GM21360 (cell line): ENCODE measurements at regions not wholly inside any gene's neighbourhood (a gene's known extent, or its start where the extent isn't known, plus 50 kb on each side); places are given as distances from the start of the nearest gene placed in this dataset.
"Not testable (repeated sequence)": the region's sequence is repeated elsewhere in the genome, so short reads cannot be mapped to it uniquely, and the experiment has no call there.

Experiments
- ATAC-seq: cut with Tn5 transposase; IDR thresholded peaks from one replicate; pipeline ENCODE4 v1.9.1; 2021; ENCODE audit warnings: mild to moderate bottlenecking, moderate library complexity; ENCODE audit not compliant: unreplicated experiment

GRCh38 chr1:120544434-120544833 lies 129.6 kb downstream of the NBPF8 start:
- peak; percentile 57 for ATAC-seq

GRCh38 chr1:120550335-120550734 lies 135.5 kb downstream of the NBPF8 start:
- not testable (repeated sequence) for ATAC-seq

- not testable (repeated sequence) for ATAC-seq
Measured at GRCh38 chr1:120552190-120552589, 137.4 kb downstream of the NBPF8 start.

GRCh38 chr1:120557605-120558302 lies 142.9 kb downstream of the NBPF8 start:
- not testable (repeated sequence) for ATAC-seq

- peak; percentile 76 for ATAC-seq
Measured at GRCh38 chr1:120558303-120559060, 143.6 kb downstream of the NBPF8 start.

GRCh38 chr1:120561767-120562166 lies 146.9 kb downstream of the NBPF8 start:
- not testable (repeated sequence) for ATAC-seq

- not testable (repeated sequence) for ATAC-seq
Measured at GRCh38 chr1:120565396-120565795, 150.6 kb downstream of the NBPF8 start.

GRCh38 chr1:120567620-120568019 lies 152.8 kb downstream of the NBPF8 start:
- ATAC-seq, result not testable (repeated sequence)

GRCh38 chr1:120575201-120575600 lies 148.5 kb upstream of the NBPF26 start:
- not testable (repeated sequence) for ATAC-seq

GRCh38 chr1:120582135-120582534 lies 141.6 kb upstream of the NBPF26 start:
- not testable (repeated sequence) for ATAC-seq

- not testable (repeated sequence) for ATAC-seq
Measured at GRCh38 chr1:120586053-120586452, 137.7 kb upstream of the NBPF26 start.

GRCh38 chr1:120588811-120589210 lies 134.9 kb upstream of the NBPF26 start:
- not testable (repeated sequence) for ATAC-seq

GRCh38 chr1:120591774-120592173 lies 132.0 kb upstream of the NBPF26 start:
- not testable (repeated sequence) for ATAC-seq

GRCh38 chr1:120592943-120593342 lies 130.8 kb upstream of the NBPF26 start:
- ATAC-seq, result not testable (repeated sequence)

GRCh38 chr1:120593648-120594047 lies 130.1 kb upstream of the NBPF26 start:
- not testable (repeated sequence) for ATAC-seq

- ATAC-seq, result not testable (repeated sequence)
Measured at GRCh38 chr1:120598331-120598951, 125.3 kb upstream of the NBPF26 start.

- not testable (repeated sequence) for ATAC-seq
Measured at GRCh38 chr1:120599511-120599910, 124.2 kb upstream of the NBPF26 start.

GRCh38 chr1:120600442-120601041 lies 123.2 kb upstream of the NBPF26 start:
- not testable (repeated sequence) for ATAC-seq

GRCh38 chr1:120607882-120608281 lies 115.9 kb upstream of the NBPF26 start:
- ATAC-seq, result not testable (repeated sequence)

- ATAC-seq, result not testable (repeated sequence)
Measured at GRCh38 chr1:120608314-120609014, 115.3 kb upstream of the NBPF26 start.
